ENCODE measurements at regions not wholly inside any gene's neighbourhood (a gene's known extent, or its start where the extent isn't known, plus 50 kb on each side); places are given as distances from the start of the nearest gene placed in this dataset.

- no peaks in the 10 kb centered on the region for H3K36me3 Mint-ChIP-seq (ENCODE audit: low read depth)
- ATAC-seq (ENCODE audit: poor library complexity) = no peak
- CTCF ChIA-PET = no interaction called here
- no peak for DNase-seq
- Histone ChIP-seq H3K36me3 (ENCODE audit: insufficient read depth, low read length) (no peaks in the 10 kb centered on the region), H3K27ac (ENCODE audit: low read depth in 1 of 2, low read length in 2 of 2) (no peak overlapping the region), H3K4me1 (ENCODE audit: insufficient read depth, low read length) (no peaks in the 10 kb centered on the region), H3K4me3 (ENCODE audit: low read length) (no peak overlapping the region), H3K9me3 (ENCODE audit: control insufficient read depth in 1 of 2, insufficient read depth in 1 of 2, low read length in 2 of 2) (no peaks in the 10 kb centered on the region), H3K27me3 (ENCODE audit: control insufficient read depth in 1 of 2, insufficient read depth in 2 of 2, low read length in 2 of 2) (peaks cover 4 to 5% of the 10 kb centered on the region in 2 experiments)
- peaks cover 30% of the 10 kb centered on the region for H3K27me3 Mint-ChIP-seq
- H3K4me1 Mint-ChIP-seq (ENCODE audit: low read depth) = no peaks in the 10 kb centered on the region
- intact Hi-C loops (cut with DNase I, micrococcal nuclease) = no loop called here
- POLR2A ChIA-PET = no interaction called here
- H3K4me3 Mint-ChIP-seq = no peak overlapping the region
- no peak overlapping the region for H3K27ac Mint-ChIP-seq
- no peak for TF ChIP-seq CTCF (IDR thresholded peaks at IDR 0.05)
- no peaks in the 10 kb centered on the region for H3K9me3 Mint-ChIP-seq
Observed at GRCh38 chr10:113259576-113260226, 293.2 kb upstream of the HABP2 start.

- DNase-seq = no peak
- ATAC-seq (ENCODE audit: poor library complexity) = no peak
- POLR2A ChIA-PET = no interaction called here
- Histone ChIP-seq H3K27me3 (ENCODE audit: control insufficient read depth in 1 of 2, insufficient read depth in 2 of 2, low read length in 2 of 2) (peaks cover 4 to 5% of the 10 kb centered on the region in 2 experiments), H3K4me1 (ENCODE audit: insufficient read depth, low read length) (no peaks in the 10 kb centered on the region), H3K36me3 (ENCODE audit: insufficient read depth, low read length) (no peaks in the 10 kb centered on the region), H3K9me3 (ENCODE audit: control insufficient read depth in 1 of 2, insufficient read depth in 1 of 2, low read length in 2 of 2) (no peaks in the 10 kb centered on the region), H3K4me3 (ENCODE audit: low read length) (no peak overlapping the region), H3K27ac (ENCODE audit: low read depth in 1 of 2, low read length in 2 of 2) (no peak overlapping the region)
- Mint-ChIP-seq H3K4me3 (no peak overlapping the region), H3K27me3 (peaks cover 30% of the 10 kb centered on the region), H3K4me1 (ENCODE audit: low read depth) (no peaks in the 10 kb centered on the region), H3K27ac (no peak overlapping the region), H3K36me3 (ENCODE audit: low read depth) (no peaks in the 10 kb centered on the region), H3K9me3 (no peaks in the 10 kb centered on the region)
- TF ChIP-seq CTCF (IDR thresholded peaks at IDR 0.05) = no peak
- intact Hi-C loops (cut with DNase I, micrococcal nuclease) = no loop called here
- CTCF ChIA-PET = no interaction called here
Observed at GRCh38 chr10:113261161-113261560, 291.7 kb upstream of the HABP2 start.

DNA sequence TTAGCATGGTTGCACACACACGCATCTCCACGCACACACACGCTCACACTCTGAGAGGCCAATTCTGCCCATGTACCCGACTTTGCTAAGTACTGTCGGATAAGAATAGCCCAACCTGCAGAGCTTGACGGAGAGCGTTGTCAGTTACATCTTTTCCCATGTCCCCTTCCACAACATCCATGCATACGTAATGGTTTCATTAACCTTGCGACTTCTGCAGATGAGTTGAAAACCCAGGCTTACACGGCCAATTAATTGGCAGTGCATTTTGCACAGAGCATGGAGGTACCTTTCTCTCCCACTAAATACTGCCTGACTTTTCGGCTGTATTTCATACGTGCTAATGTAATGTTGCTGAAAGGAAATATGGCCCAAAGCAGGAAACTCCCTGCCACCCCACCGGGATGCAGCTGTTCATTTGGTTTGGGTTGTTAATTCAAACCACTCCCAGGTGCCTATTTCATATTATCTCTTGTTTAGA, 291.2 kb upstream of the HABP2 start:
- peaks cover 4 to 5% of the 10 kb centered on the region in 2 experiments for H3K27me3 ChIP-seq (ENCODE audit: control insufficient read depth in 1 of 2, insufficient read depth in 2 of 2, low read length in 2 of 2)
- H3K4me3 ChIP-seq (ENCODE audit: low read length) = no peak overlapping the region
- no peak for TF ChIP-seq CTCF (IDR thresholded peaks at IDR 0.05)
- no peaks in the 10 kb centered on the region for H3K9me3 ChIP-seq (ENCODE audit: control insufficient read depth in 1 of 2, insufficient read depth in 1 of 2, low read length in 2 of 2)
- H3K36me3 Mint-ChIP-seq (ENCODE audit: low read depth) = no peaks in the 10 kb centered on the region
- H3K27ac ChIP-seq (ENCODE audit: low read depth in 1 of 2, low read length in 2 of 2) = no peak overlapping the region
- POLR2A ChIA-PET = no interaction called here
- H3K36me3 ChIP-seq (ENCODE audit: insufficient read depth, low read length) = no peaks in the 10 kb centered on the region
- H3K27me3 Mint-ChIP-seq = peaks cover 30% of the 10 kb centered on the region
- no peak for ATAC-seq (ENCODE audit: poor library complexity)
- no peaks in the 10 kb centered on the region for H3K9me3 Mint-ChIP-seq
- intact Hi-C loops (cut with DNase I, micrococcal nuclease) = no loop called here
- DNase-seq = no peak
- no peaks in the 10 kb centered on the region for H3K4me1 ChIP-seq (ENCODE audit: insufficient read depth, low read length)
- H3K27ac Mint-ChIP-seq = no peak overlapping the region
- CTCF ChIA-PET = no interaction called here
- H3K4me3 Mint-ChIP-seq = no peak overlapping the region
- H3K4me1 Mint-ChIP-seq (ENCODE audit: low read depth) = no peaks in the 10 kb centered on the region

All from CD4-positive, alpha-beta T cell (primary cell).